CD4-positive, alpha-beta T cell (primary cell): ENCODE measurements at regions not wholly inside any gene's neighbourhood (a gene's known extent, or its start where the extent isn't known, plus 50 kb on each side); places are given as distances from the start of the nearest gene placed in this dataset.

Experiments
- ATAC-seq: fragments of 200-7000 bp; cut with Tn5 transposase; one replicate; pipeline ENCODE4 v1.10.0; 2022; ENCODE audit warnings: mild to moderate bottlenecking; ENCODE audit not compliant: poor library complexity
- CTCF ChIA-PET: fragments of 350-600 bp; sonication (Branson Sonifier 250); formaldehyde crosslinking; loops from one replicate; lab custom pipeline; 2021; ENCODE audit warnings: antibody characterized with exemption, inconsistent platforms; lab: Charles Lee
- POLR2A ChIA-PET: fragments of 350-600 bp; sonication (Branson Sonifier 250); formaldehyde crosslinking; loops from one replicate; lab custom pipeline; 2021; ENCODE audit warnings: antibody characterized with exemption, inconsistent platforms; lab: Charles Lee
- DNase-seq, 14 experiments: peaks; one replicate each; pipeline ENCODE4 v3.0.0-alpha.2; 2013 to 2020; ENCODE audit warnings: mixed read lengths in 2 of 14
- H3K27ac ChIP-seq, 2 donors: one replicate each; pipeline versions ENCODE4 v1.5.1 to v1.7.0; 2013; ENCODE audit warnings: low read length in 2 of 2, low read depth in 1 of 2, mild to moderate bottlenecking in 1 of 2
- H3K27me3 ChIP-seq, 2 experiments: 1 replicate in 1 of 2; 2 replicates in 1 of 2; pipeline versions ENCODE4 v1.6.1 to v1.7.0; 2013; ENCODE audit warnings: low read length in 2 of 2, control low read depth in 1 of 2, mild to moderate bottlenecking in 1 of 2, moderate library complexity in 1 of 2; ENCODE audit not compliant: insufficient read depth in 2 of 2, control insufficient read depth in 1 of 2
- H3K36me3 ChIP-seq: one replicate; pipeline ENCODE4 v1.6.1; 2013; ENCODE audit warnings: low read length, control low read depth; ENCODE audit not compliant: insufficient read depth
- H3K4me1 ChIP-seq: one replicate; pipeline ENCODE4 v1.6.1; 2013; ENCODE audit warnings: low read length, control low read depth; ENCODE audit not compliant: insufficient read depth
- H3K4me3 ChIP-seq: one replicate; pipeline ENCODE4 v1.5.1; 2013; ENCODE audit warnings: mild to moderate bottlenecking, low read length, moderate library complexity
- H3K9me3 ChIP-seq, 2 experiments: 1 replicate in 1 of 2; 2 replicates in 1 of 2; pipeline versions ENCODE4 v1.6.1 to v1.7.0; 2013; ENCODE audit warnings: low read length in 2 of 2, mild to moderate bottlenecking in 2 of 2, control low read depth in 1 of 2, moderate library complexity in 1 of 2; ENCODE audit not compliant: control insufficient read depth in 1 of 2, insufficient read depth in 1 of 2
- H3K27ac Mint-ChIP-seq: one replicate; pipeline ENCODE4 v1.8.0; 2020; ENCODE audit warnings: mixed read lengths
- H3K27me3 Mint-ChIP-seq: one replicate; pipeline ENCODE4 v1.8.0; 2021; ENCODE audit warnings: mixed read lengths
- H3K36me3 Mint-ChIP-seq: one replicate; pipeline ENCODE4 v1.8.0; 2021; ENCODE audit warnings: low read depth, mixed read lengths
- H3K4me1 Mint-ChIP-seq: one replicate; pipeline ENCODE4 v1.8.0; 2021; ENCODE audit warnings: low read depth, mixed read lengths
- H3K4me3 Mint-ChIP-seq: one replicate; pipeline ENCODE4 v1.8.0; 2020; ENCODE audit warnings: mild to moderate bottlenecking, mixed read lengths
- H3K9me3 Mint-ChIP-seq: one replicate; pipeline ENCODE4 v1.8.0; 2020; ENCODE audit warnings: mixed read lengths
- CTCF ChIP-seq: fragments of 200-600 bp; IDR thresholded peaks from one replicate; pipeline ENCODE4 v1.8.0; 2022; ENCODE audit warnings: antibody characterized with exemption, mild to moderate bottlenecking
- intact Hi-C, 2 experiments: fragments of 100-400 bp; cut with DNase I in 1 of 2; cut with micrococcal nuclease in 1 of 2; formaldehyde crosslinking; loops; one replicate each; pipeline versions ENCODE4 v1.15.1 to v1.9.0; 2023 to 2025; cut with DNase I, micrococcal nuclease

DNA sequence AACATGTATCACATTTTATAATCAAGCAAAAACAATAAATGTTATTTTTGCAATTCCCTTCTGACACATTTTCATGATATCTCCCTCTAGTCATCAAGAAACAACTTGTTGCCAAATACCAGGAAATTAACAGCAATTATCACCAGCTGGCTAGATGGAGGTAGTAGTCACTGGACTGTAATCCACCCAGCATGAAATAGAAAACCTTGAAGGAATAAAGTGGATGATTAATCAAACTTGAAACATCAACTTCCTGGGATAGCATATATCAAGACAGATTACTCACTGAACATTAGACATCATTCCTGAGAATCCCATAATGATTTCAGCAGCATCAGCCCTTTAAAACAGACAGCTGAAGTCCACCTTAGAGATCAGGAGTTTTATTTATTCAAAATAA lies 259.0 kb downstream of the CCDC59 start:
- POLR2A ChIA-PET: no interaction called here
- Mint-ChIP-seq H3K4me3 (no peak overlapping the region), H3K4me1 (no peaks in the 10 kb centered on the region), H3K36me3 (no peaks in the 10 kb centered on the region), H3K9me3 (peaks cover 3% of the 10 kb centered on the region), H3K27me3 (no peaks in the 10 kb centered on the region), H3K27ac (no peak overlapping the region)
- peaks cover 0 to 5% of the 10 kb centered on the region in 2 experiments for H3K9me3 ChIP-seq
- ATAC-seq: no peak
- no peak overlapping the region for H3K4me3 ChIP-seq
- DNase-seq: no peak
- H3K4me1 ChIP-seq: no peaks in the 10 kb centered on the region
- H3K36me3 ChIP-seq: no peaks in the 10 kb centered on the region
- no peaks in the 10 kb centered on the region for H3K27me3 ChIP-seq
- TF ChIP-seq CTCF: no peak
- intact Hi-C loops: no loop called here
- CTCF ChIA-PET: interaction anchor here (0.5 kb wide), 1 partner anchor 10 kb away, joined by 4 read pairs; no protein-coding TSS in a partner anchor
- H3K27ac ChIP-seq: no peak overlapping the region

GRCh38 chr12:82097877-82098276 lies 260.3 kb downstream of the CCDC59 start:
- ChIA-PET CTCF (no interaction called here), POLR2A (no interaction called here)
- Histone ChIP-seq H3K27ac (no peak overlapping the region), H3K36me3 (no peaks in the 10 kb centered on the region), H3K27me3 (no peaks in the 10 kb centered on the region), H3K4me3 (no peak overlapping the region), H3K4me1 (no peaks in the 10 kb centered on the region), H3K9me3 (peaks cover 0 to 5% of the 10 kb centered on the region in 2 experiments)
- Mint-ChIP-seq H3K9me3 (peaks cover 3% of the 10 kb centered on the region), H3K4me1 (no peaks in the 10 kb centered on the region), H3K27me3 (no peaks in the 10 kb centered on the region), H3K27ac (no peak overlapping the region), H3K36me3 (no peaks in the 10 kb centered on the region), H3K4me3 (no peak overlapping the region)
- no peak for DNase-seq
- ATAC-seq: no peak
- intact Hi-C loops: no loop called here
- TF ChIP-seq CTCF: no peak

DNA sequence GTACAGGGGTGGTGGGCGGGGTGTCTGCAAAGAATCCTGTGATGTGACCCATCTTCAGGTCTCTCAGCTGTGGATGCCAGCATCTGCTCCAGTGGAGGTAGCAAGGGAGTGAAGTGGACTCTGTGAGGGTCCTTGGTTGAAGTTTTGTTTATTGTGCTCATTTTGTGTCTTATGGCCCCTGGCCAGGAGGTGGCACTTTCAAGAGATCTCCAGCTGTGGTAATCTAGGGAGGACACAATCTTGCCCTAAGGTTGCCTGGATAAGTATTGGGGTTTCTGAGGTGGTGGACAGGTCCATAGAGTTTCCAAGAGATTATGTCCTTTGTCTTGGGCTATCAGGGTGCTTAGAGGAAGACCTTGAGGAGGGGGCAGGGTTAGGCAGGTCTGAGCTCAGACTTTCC lies 260.7 kb downstream of the CCDC59 start:
- H3K9me3 Mint-ChIP-seq: peaks cover 3% of the 10 kb centered on the region
- Histone ChIP-seq H3K4me1 (no peaks in the 10 kb centered on the region), H3K36me3 (no peaks in the 10 kb centered on the region), H3K27ac (no peak overlapping the region), H3K27me3 (no peaks in the 10 kb centered on the region), H3K9me3 (peaks cover 0 to 5% of the 10 kb centered on the region in 2 experiments), H3K4me3 (no peak overlapping the region)
- intact Hi-C loops: no loop called here
- no peak for DNase-seq
- H3K4me1 Mint-ChIP-seq: no peaks in the 10 kb centered on the region
- H3K36me3 Mint-ChIP-seq: no peaks in the 10 kb centered on the region
- CTCF ChIA-PET: no interaction called here
- ATAC-seq: no peak
- TF ChIP-seq CTCF: no peak
- H3K27me3 Mint-ChIP-seq: no peaks in the 10 kb centered on the region
- H3K27ac Mint-ChIP-seq: no peak overlapping the region
- POLR2A ChIA-PET: no interaction called here
- no peak overlapping the region for H3K4me3 Mint-ChIP-seq
